ENCODE measurements at regions not wholly inside any gene's neighbourhood (a gene's known extent, or its start where the extent isn't known, plus 50 kb on each side); places are given as distances from the start of the nearest gene placed in this dataset.
A peak's percentile ranks its signal among the peaks of the same experiment; 100 is the strongest.
"Not testable (repeated sequence)": the region's sequence is repeated elsewhere in the genome, so short reads cannot be mapped to it uniquely, and the experiment has no call there.

DNA sequence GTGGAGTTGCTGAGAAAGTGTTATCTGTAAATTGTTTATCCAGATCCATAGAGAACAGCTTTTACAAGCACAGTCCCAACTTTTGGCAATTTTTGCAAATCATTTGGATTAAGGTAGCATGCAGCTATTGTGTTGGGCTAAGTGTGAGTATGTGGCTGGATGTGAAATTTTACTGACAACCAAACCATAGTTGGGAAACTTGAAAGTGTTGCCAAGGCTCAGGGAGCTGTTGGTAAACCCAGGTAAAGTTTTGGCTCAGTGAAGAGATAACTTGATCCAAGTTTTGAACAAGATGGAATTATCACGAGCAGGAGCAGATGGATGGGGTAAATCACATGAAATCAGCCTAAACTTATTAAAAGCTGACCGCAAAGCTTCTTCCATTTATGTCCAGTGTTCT is 90.0 kb upstream of the HES1 start:
- Histone ChIP-seq H3K27me3 (ENCODE audit: insufficient read depth, low read length) (peaks cover 3% of the 10 kb centered on the region), H3K36me3 (ENCODE audit: insufficient read depth, low read length) (no peaks in the 10 kb centered on the region), H3K4me1 (ENCODE audit: insufficient read depth, low read length) (no peaks in the 10 kb centered on the region), H3K4me3 (ENCODE audit: low read length) (no peak overlapping the region), H3K9me3 (ENCODE audit: low read length) (peaks cover 3% of the 10 kb centered on the region), H2AFZ (ENCODE audit: low read depth, low read length) (no peak overlapping the region)

DNA sequence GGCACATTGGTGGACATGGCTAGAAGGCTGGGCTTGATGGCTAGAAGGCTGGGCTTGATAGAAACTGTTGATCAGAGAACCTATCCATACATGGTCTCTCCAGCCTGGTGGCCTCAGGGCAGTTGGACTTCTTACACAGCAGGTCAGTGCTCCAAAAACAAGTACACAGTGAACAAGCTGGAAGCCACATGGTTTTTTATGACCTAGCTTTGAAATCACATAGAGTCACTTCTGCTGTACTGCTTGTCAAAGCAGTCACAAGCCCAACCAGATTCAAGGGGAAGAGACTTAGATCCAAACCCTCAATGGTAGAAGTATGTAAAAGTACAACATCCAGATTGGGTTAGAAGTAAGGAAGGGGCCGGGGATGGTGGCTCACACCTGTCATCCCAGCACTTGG is 89.4 kb upstream of the HES1 start:
- Histone ChIP-seq H3K4me3 (ENCODE audit: low read length) (no peak overlapping the region), H3K36me3 (ENCODE audit: insufficient read depth, low read length) (no peaks in the 10 kb centered on the region), H2AFZ (ENCODE audit: low read depth, low read length) (no peak overlapping the region), H3K4me1 (ENCODE audit: insufficient read depth, low read length) (no peaks in the 10 kb centered on the region), H3K9me3 (ENCODE audit: low read length) (peaks cover 6% of the 10 kb centered on the region), H3K27me3 (ENCODE audit: insufficient read depth, low read length) (peaks cover 5% of the 10 kb centered on the region)

GRCh38 chr3:194046995-194047645 is 88.8 kb upstream of the HES1 start:
- H2AFZ ChIP-seq (ENCODE audit: low read depth, low read length) = no peak overlapping the region
- no peaks in the 10 kb centered on the region for H3K36me3 ChIP-seq (ENCODE audit: insufficient read depth, low read length)
- H3K27me3 ChIP-seq (ENCODE audit: insufficient read depth, low read length) = peaks cover 11% of the 10 kb centered on the region
- no peak overlapping the region for H3K4me3 ChIP-seq (ENCODE audit: low read length)
- no peaks in the 10 kb centered on the region for H3K4me1 ChIP-seq (ENCODE audit: insufficient read depth, low read length)
- peaks cover 12% of the 10 kb centered on the region for H3K9me3 ChIP-seq (ENCODE audit: low read length)

- Histone ChIP-seq H3K4me3 (ENCODE audit: low read length) (no peak overlapping the region), H2AFZ (ENCODE audit: low read depth, low read length) (no peak overlapping the region), H3K9me3 (ENCODE audit: low read length) (peaks cover 13% of the 10 kb centered on the region), H3K27me3 (ENCODE audit: insufficient read depth, low read length) (peaks cover 10% of the 10 kb centered on the region), H3K36me3 (ENCODE audit: insufficient read depth, low read length) (no peaks in the 10 kb centered on the region), H3K4me1 (ENCODE audit: insufficient read depth, low read length) (no peaks in the 10 kb centered on the region)
Observed at GRCh38 chr3:194049394-194049793, 86.6 kb upstream of the HES1 start.

DNA sequence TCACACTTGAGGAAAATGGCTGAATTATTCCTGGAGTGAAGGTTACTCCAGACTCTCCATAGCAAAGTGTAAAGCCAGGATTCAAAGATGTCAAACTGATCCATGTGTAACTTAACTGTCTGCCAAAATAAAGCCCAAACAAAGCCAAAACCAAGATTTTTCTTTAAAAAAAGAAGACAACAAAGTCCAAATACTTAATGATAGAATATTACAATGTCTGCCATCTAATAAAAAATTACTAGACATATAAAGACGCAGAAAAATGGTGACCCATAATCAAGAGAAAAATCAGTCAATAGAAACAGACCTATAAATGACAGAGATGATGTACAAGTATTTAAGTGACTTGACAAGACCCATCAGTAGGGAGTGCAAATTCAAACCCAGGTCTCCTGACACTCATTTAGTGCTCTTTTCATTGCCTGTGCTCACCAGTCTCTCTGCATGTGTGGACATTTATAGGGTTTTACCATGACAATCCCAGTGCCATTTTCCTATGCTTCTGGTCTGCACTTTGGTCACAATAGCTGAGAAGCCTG is 85.1 kb upstream of the HES1 start:
- Histone ChIP-seq H2AFZ (ENCODE audit: low read depth, low read length) (no peak overlapping the region), H3K36me3 (ENCODE audit: insufficient read depth, low read length) (no peaks in the 10 kb centered on the region), H3K4me3 (ENCODE audit: low read length) (no peak overlapping the region), H3K9me3 (ENCODE audit: low read length) (peaks cover 13% of the 10 kb centered on the region), H3K4me1 (ENCODE audit: insufficient read depth, low read length) (no peaks in the 10 kb centered on the region), H3K27me3 (ENCODE audit: insufficient read depth, low read length) (peaks cover 10% of the 10 kb centered on the region)

GRCh38 chr3:194051366-194052149 is 84.4 kb upstream of the HES1 start:
- H3K36me3 ChIP-seq (ENCODE audit: insufficient read depth, low read length) = no peaks in the 10 kb centered on the region
- no peak overlapping the region for H2AFZ ChIP-seq (ENCODE audit: low read depth, low read length)
- H3K4me3 ChIP-seq (ENCODE audit: low read length) = no peak overlapping the region
- peaks cover 10% of the 10 kb centered on the region for H3K27me3 ChIP-seq (ENCODE audit: insufficient read depth, low read length)
- H3K9me3 ChIP-seq (ENCODE audit: low read length) = peaks cover 13% of the 10 kb centered on the region
- no peaks in the 10 kb centered on the region for H3K4me1 ChIP-seq (ENCODE audit: insufficient read depth, low read length)

DNA sequence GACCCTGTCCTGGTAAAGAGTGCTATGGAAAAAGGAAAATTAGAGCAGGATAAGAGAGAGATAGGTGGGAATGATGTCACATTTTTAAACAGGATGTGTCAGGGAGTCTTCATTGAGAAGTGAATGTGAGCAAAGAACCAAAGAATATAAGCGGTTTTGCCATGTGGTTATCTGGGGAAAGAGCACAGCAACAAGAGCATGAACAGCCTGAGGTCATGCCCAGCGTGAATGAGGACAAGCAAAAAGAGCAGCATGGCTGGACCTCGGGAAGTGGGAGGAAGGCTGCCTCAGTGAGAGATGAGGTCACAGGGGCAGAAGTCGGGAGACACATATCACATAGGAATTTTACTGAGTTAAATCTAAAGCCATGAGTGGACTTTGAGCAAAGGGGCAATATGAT is 82.8 kb upstream of the HES1 start:
- Histone ChIP-seq H3K27me3 (ENCODE audit: insufficient read depth, low read length) (peaks cover 10% of the 10 kb centered on the region), H2AFZ (ENCODE audit: low read depth, low read length) (no peak overlapping the region), H3K9me3 (ENCODE audit: low read length) (peaks cover 13% of the 10 kb centered on the region), H3K36me3 (ENCODE audit: insufficient read depth, low read length) (no peaks in the 10 kb centered on the region), H3K4me1 (ENCODE audit: insufficient read depth, low read length) (peaks cover 7% of the 10 kb centered on the region), H3K4me3 (ENCODE audit: low read length) (no peak overlapping the region)

DNA sequence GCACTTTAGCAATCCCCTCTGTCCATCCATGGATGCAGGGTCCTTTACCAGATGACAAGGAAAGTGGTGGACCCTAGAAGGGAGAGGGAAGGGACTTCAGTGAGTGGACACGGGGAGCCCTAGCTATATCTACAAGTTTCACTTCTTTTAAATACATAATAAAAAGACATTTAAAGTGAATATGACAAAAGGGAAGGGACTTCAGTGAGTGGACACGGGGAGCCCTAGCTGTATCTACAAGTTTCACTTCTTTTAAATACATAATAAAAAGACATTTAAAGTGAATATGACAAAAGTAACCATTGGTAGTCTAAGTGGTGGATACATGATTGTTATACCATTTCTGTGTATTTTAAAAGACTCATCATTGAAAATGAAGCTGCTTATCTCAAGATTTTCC is 81.9 kb upstream of the HES1 start:
- Histone ChIP-seq H3K27me3 (ENCODE audit: insufficient read depth, low read length) (peaks cover 10% of the 10 kb centered on the region), H2AFZ (ENCODE audit: low read depth, low read length) (no peak overlapping the region), H3K4me1 (ENCODE audit: insufficient read depth, low read length) (peaks cover 8% of the 10 kb centered on the region), H3K36me3 (ENCODE audit: insufficient read depth, low read length) (no peaks in the 10 kb centered on the region), H3K9me3 (ENCODE audit: low read length) (peaks cover 13% of the 10 kb centered on the region), H3K4me3 (ENCODE audit: low read length) (no peak overlapping the region)

DNA sequence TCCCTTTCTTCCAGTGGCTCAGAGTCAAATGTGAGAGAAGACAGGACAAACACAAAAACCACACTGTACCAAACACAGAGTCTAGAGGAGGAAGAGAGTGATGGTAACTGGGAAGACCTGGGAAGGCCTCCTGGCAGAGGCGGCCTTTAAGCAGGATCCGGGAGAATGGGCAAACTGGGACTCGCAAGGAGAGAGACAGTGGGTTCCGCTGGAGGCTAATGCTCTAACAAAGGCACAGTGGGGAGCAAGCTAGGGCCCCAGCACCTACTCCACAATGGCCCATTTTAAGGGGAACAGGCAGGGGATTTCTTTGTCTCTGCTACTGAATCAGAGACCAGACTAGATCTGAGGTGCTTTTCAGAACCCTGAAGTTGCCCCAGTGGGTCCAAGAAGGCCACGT is 81.4 kb upstream of the HES1 start:
- no peaks in the 10 kb centered on the region for H3K36me3 ChIP-seq (ENCODE audit: insufficient read depth, low read length)
- H3K4me3 ChIP-seq (ENCODE audit: low read length) = no peak overlapping the region
- no peak overlapping the region for H2AFZ ChIP-seq (ENCODE audit: low read depth, low read length)
- H3K9me3 ChIP-seq (ENCODE audit: low read length) = peaks cover 13% of the 10 kb centered on the region
- peaks cover 8% of the 10 kb centered on the region for H3K4me1 ChIP-seq (ENCODE audit: insufficient read depth, low read length)
- H3K27me3 ChIP-seq (ENCODE audit: insufficient read depth, low read length) = peaks cover 10% of the 10 kb centered on the region

DNA sequence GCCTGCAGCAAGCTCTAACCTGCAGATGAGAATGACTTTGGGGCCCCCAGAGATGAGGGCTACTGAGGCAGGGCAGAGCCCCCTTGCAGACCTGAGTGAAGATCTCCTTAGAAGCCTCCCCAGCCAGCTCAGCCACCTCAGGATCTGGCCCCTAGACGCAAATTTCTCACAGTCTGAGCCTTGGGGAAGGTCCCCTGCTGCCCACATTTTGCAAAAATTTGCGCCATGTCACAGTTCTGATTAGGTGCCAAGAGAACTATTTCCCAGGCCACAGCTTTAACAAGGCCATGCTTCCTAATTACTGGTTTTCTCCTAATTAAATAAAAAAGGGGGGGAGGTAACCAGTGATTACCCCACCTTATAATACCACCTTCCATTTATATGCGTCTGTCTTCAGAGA is 81.0 kb upstream of the HES1 start:
- Histone ChIP-seq H2AFZ (ENCODE audit: low read depth, low read length) (no peak overlapping the region), H3K36me3 (ENCODE audit: insufficient read depth, low read length) (no peaks in the 10 kb centered on the region), H3K27me3 (ENCODE audit: insufficient read depth, low read length) (peaks cover 10% of the 10 kb centered on the region), H3K4me1 (ENCODE audit: insufficient read depth, low read length) (peaks cover 8% of the 10 kb centered on the region), H3K4me3 (ENCODE audit: low read length) (no peak overlapping the region), H3K9me3 (ENCODE audit: low read length) (peaks cover 13% of the 10 kb centered on the region)

- not testable (repeated sequence) for H3K36me3 ChIP-seq (ENCODE audit: insufficient read depth, low read length); H3K27me3 ChIP-seq (ENCODE audit: insufficient read depth, low read length); H3K9me3 ChIP-seq (ENCODE audit: low read length); H3K4me3 ChIP-seq (ENCODE audit: low read length); H2AFZ ChIP-seq (ENCODE audit: low read depth, low read length); H3K4me1 ChIP-seq (ENCODE audit: insufficient read depth, low read length)
Observed at GRCh38 chr3:194056323-194056722, 79.6 kb upstream of the HES1 start.

DNA sequence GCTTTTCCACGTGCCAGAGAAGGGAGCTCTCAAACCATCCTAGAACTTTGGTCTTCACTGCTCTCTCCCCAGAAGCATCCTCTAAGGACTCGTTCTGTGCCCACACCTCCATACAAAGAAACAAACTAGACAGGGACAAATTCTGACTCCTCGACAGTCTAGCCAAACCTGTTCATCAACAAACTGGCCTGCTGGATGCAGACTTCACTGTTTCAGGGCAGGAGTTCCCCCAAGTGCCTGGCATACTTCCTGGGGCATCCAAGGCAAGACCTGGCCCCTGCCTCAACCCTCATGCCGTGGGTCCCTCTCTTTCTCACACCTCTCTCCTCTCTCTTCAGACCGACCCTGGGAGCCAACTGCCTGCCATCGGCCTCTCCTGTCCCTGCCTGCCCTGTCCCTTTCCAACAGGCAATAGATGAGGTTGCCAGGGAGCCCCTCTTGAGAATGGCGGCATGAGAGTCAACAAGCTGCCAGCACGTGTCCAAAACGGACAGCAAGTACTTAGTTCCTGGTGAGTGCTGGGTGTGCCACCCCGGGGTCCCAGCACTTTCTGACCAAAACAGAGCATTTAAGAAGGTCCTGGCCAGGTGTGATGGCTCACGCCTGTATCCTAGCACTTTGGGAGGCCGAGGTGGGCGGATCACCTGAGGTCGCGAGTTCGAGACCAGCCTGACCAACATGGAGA is 79.1 kb upstream of the HES1 start:
- H2AFZ ChIP-seq (ENCODE audit: low read depth, low read length) = no peak overlapping the region
- no peaks in the 10 kb centered on the region for H3K36me3 ChIP-seq (ENCODE audit: insufficient read depth, low read length)
- H3K9me3 ChIP-seq (ENCODE audit: low read length) = peaks cover 3% of the 10 kb centered on the region
- H3K27me3 ChIP-seq (ENCODE audit: insufficient read depth, low read length) = peaks cover 5% of the 10 kb centered on the region
- peaks cover 8% of the 10 kb centered on the region for H3K4me1 ChIP-seq (ENCODE audit: insufficient read depth, low read length)
- H3K4me3 ChIP-seq (ENCODE audit: low read length) = no peak overlapping the region

- H3K9me3 ChIP-seq (ENCODE audit: low read length) = no peaks in the 10 kb centered on the region
- no peaks in the 10 kb centered on the region for H3K27me3 ChIP-seq (ENCODE audit: insufficient read depth, low read length)
- no peak overlapping the region for H2AFZ ChIP-seq (ENCODE audit: low read depth, low read length)
- H3K4me1 ChIP-seq (ENCODE audit: insufficient read depth, low read length) = peaks cover 8% of the 10 kb centered on the region
- peak overlapping the region; percentile 29 for H3K4me3 ChIP-seq (ENCODE audit: low read length)
- no peaks in the 10 kb centered on the region for H3K36me3 ChIP-seq (ENCODE audit: insufficient read depth, low read length)
Observed at GRCh38 chr3:194057570-194058188, 78.3 kb upstream of the HES1 start.
